Activated CD4-positive, alpha-beta T cell treated with anti-CD3 and anti-CD28 coated beads, Interleukin-2, amount 50 U/mL, for 16 hours (primary cell): ENCODE measurements at regions not wholly inside any gene's neighbourhood (a gene's known extent, or its start where the extent isn't known, plus 50 kb on each side); places are given as distances from the start of the nearest gene placed in this dataset.
"Not testable (repeated sequence)": the region's sequence is repeated elsewhere in the genome, so short reads cannot be mapped to it uniquely, and the experiment has no call there.

Source experiments
- DNase-seq: peaks from one replicate; pipeline ENCODE4 v3.0.0-alpha.2; 2020

- DNase-seq = no peak
Measured at GRCh38 chr20:53891306-53891894, 179.0 kb downstream of the BCAS1 start.

- DNase-seq = no peak
Measured at GRCh38 chr20:53890443-53891305, 179.7 kb downstream of the BCAS1 start.

GRCh38 chr20:53889411-53890148, 180.8 kb downstream of the BCAS1 start:
- DNase-seq = no peak

- no peak for DNase-seq
Measured at GRCh38 chr20:53888951-53889350, 181.4 kb downstream of the BCAS1 start.

- DNase-seq = no peak
Measured at GRCh38 chr20:53888510-53888909, 181.9 kb downstream of the BCAS1 start.

GRCh38 chr20:53887973-53888372, 182.4 kb downstream of the BCAS1 start:
- DNase-seq = no peak

- peak; percentile 24 for DNase-seq
Measured at GRCh38 chr20:53884859-53885541, 185.4 kb downstream of the BCAS1 start.

GRCh38 chr20:53883098-53883911, 187.1 kb downstream of the BCAS1 start:
- DNase-seq = no peak

GRCh38 chr20:53882438-53882986, 187.9 kb downstream of the BCAS1 start:
- not testable (repeated sequence) for DNase-seq

- no peak for DNase-seq
Measured at GRCh38 chr20:53881362-53881761, 189.0 kb downstream of the BCAS1 start.

- DNase-seq = no peak
Measured at GRCh38 chr20:53880108-53880641, 190.2 kb downstream of the BCAS1 start.

- no peak for DNase-seq
Measured at GRCh38 chr20:53879048-53879684, 191.2 kb downstream of the BCAS1 start.

GRCh38 chr20:53878262-53879047, 191.9 kb downstream of the BCAS1 start:
- no peak for DNase-seq

GRCh38 chr20:53876956-53877355, 193.4 kb downstream of the BCAS1 start:
- no peak for DNase-seq

- DNase-seq = no peak
Measured at GRCh38 chr20:53876470-53876869, 193.9 kb downstream of the BCAS1 start.

- DNase-seq = no peak
Measured at GRCh38 chr20:53875452-53875851, 194.9 kb downstream of the BCAS1 start.

GRCh38 chr20:53874706-53875105, 195.7 kb downstream of the BCAS1 start:
- DNase-seq = no peak

GRCh38 chr20:53874104-53874503, 196.3 kb downstream of the BCAS1 start:
- DNase-seq = no peak

- DNase-seq = no peak
Measured at GRCh38 chr20:53873230-53873604, 197.2 kb downstream of the BCAS1 start.

GRCh38 chr20:53872561-53873229, 197.7 kb downstream of the BCAS1 start:
- DNase-seq = peak; percentile 61
